HEK293 (cell line): ENCODE measurements at regions not wholly inside any gene's neighbourhood (a gene's known extent, or its start where the extent isn't known, plus 50 kb on each side); places are given as distances from the start of the nearest gene placed in this dataset.

Experiments
- HOXA7 ChIP-seq: sonication (generic); formaldehyde crosslinking; IDR thresholded peaks from 2 replicates; pipeline ENCODE4 v1.8.1; 2022; ENCODE audit warnings: missing genetic modification reagents, borderline replicate concordance
- MZF1 ChIP-seq: fragments of 450-650 bp; formaldehyde crosslinking; IDR thresholded peaks from 2 replicates; pipeline ENCODE4 v1.5.1; 2017; ENCODE audit warnings: missing biosample characterization, missing genetic modification characterization, borderline replicate concordance
- REST ChIP-seq: fragments of 450-650 bp; formaldehyde crosslinking; IDR thresholded peaks from 2 replicates; pipeline ENCODE4 v1.5.1; 2016; ENCODE audit warnings: missing biosample characterization, missing genetic modification characterization
- ZNF114 ChIP-seq: fragments of 450-650 bp; formaldehyde crosslinking; IDR thresholded peaks from 2 replicates; pipeline ENCODE4 v1.5.0; 2017; ENCODE audit warnings: missing biosample characterization, missing genetic modification characterization
- ZNF223 ChIP-seq: fragments of 450-650 bp; formaldehyde crosslinking; IDR thresholded peaks from 2 replicates; pipeline ENCODE4 v1.5.1; 2016; ENCODE audit warnings: missing biosample characterization, missing genetic modification characterization
- ZNF513 ChIP-seq: fragments of 450-650 bp; IDR thresholded peaks from 2 replicates; pipeline ENCODE4 v1.5.1; 2018; ENCODE audit warnings: missing biosample characterization, missing genetic modification characterization
- TF ChIP-seq, protein P1 (sequence below): fragments of 450-650 bp; formaldehyde crosslinking; IDR thresholded peaks from 2 replicates; pipeline ENCODE4 v1.5.1; 2016; ENCODE audit warnings: missing biosample characterization, missing genetic modification characterization
- TF ChIP-seq, protein P2 (sequence below): fragments of 450-650 bp; formaldehyde crosslinking; IDR thresholded peaks from 2 replicates; pipeline ENCODE4 v1.5.1; 2016; ENCODE audit warnings: missing biosample characterization, missing genetic modification characterization, borderline replicate concordance

- TF ChIP-seq, protein P1, sequence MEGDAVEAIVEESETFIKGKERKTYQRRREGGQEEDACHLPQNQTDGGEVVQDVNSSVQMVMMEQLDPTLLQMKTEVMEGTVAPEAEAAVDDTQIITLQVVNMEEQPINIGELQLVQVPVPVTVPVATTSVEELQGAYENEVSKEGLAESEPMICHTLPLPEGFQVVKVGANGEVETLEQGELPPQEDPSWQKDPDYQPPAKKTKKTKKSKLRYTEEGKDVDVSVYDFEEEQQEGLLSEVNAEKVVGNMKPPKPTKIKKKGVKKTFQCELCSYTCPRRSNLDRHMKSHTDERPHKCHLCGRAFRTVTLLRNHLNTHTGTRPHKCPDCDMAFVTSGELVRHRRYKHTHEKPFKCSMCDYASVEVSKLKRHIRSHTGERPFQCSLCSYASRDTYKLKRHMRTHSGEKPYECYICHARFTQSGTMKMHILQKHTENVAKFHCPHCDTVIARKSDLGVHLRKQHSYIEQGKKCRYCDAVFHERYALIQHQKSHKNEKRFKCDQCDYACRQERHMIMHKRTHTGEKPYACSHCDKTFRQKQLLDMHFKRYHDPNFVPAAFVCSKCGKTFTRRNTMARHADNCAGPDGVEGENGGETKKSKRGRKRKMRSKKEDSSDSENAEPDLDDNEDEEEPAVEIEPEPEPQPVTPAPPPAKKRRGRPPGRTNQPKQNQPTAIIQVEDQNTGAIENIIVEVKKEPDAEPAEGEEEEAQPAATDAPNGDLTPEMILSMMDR (tag by site-specific recombination), result no peak
- TF ChIP-seq, protein P2, sequence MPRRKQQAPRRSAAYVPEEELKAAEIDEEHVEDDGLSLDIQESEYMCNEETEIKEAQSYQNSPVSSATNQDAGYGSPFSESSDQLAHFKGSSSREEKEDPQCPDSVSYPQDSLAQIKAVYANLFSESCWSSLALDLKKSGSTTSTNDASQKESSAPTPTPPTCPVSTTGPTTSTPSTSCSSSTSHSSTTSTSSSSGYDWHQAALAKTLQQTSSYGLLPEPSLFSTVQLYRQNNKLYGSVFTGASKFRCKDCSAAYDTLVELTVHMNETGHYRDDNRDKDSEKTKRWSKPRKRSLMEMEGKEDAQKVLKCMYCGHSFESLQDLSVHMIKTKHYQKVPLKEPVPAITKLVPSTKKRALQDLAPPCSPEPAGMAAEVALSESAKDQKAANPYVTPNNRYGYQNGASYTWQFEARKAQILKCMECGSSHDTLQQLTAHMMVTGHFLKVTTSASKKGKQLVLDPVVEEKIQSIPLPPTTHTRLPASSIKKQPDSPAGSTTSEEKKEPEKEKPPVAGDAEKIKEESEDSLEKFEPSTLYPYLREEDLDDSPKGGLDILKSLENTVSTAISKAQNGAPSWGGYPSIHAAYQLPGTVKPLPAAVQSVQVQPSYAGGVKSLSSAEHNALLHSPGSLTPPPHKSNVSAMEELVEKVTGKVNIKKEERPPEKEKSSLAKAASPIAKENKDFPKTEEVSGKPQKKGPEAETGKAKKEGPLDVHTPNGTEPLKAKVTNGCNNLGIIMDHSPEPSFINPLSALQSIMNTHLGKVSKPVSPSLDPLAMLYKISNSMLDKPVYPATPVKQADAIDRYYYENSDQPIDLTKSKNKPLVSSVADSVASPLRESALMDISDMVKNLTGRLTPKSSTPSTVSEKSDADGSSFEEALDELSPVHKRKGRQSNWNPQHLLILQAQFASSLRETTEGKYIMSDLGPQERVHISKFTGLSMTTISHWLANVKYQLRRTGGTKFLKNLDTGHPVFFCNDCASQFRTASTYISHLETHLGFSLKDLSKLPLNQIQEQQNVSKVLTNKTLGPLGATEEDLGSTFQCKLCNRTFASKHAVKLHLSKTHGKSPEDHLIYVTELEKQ (tag by site-specific recombination), result no peak
- TF ChIP-seq ZNF513 (tag by site-specific recombination) (no peak), MZF1 (no peak), HOXA7 (no peak), REST (no peak), ZNF223 (tag by site-specific recombination) (no peak), ZNF114 (tag by site-specific recombination) (no peak)
Measured at GRCh38 chr9:19690128-19690527, 98.7 kb downstream of the SLC24A2 start.
